Gastroesophageal sphincter (tissue), 4 donors: ENCODE measurements at regions not wholly inside any gene's neighbourhood (a gene's known extent, or its start where the extent isn't known, plus 50 kb on each side); places are given as distances from the start of the nearest gene placed in this dataset.

ENCODE experiments used
- ATAC-seq: fragments of 150-250 bp; one replicate; pipeline ENCODE4 v1.9.1; 2016; ENCODE audit warnings: mild to moderate bottlenecking, moderate library complexity
- H3K27ac ChIP-seq, 4 donors: fragments of 200-600 bp; sonication (generic) in 3 of 4; 1 replicate in 3 of 4; 2 replicates in 1 of 4; pipeline ENCODE4 v1.5.1; 2016 to 2019
- H3K27me3 ChIP-seq: fragments of 200-600 bp; sonication (generic); one replicate; pipeline ENCODE4 v1.5.1; 2019
- H3K36me3 ChIP-seq, 2 donors: fragments of 200-600 bp; sonication (generic); one replicate each; pipeline ENCODE4 v1.5.1; 2019; ENCODE audit warnings: control low read depth in 1 of 2
- H3K4me1 ChIP-seq, 3 donors: fragments of 200-600 bp; sonication (generic); 1 replicate in 2 of 3; 2 replicates in 1 of 3; pipeline ENCODE4 v1.5.1; 2016 to 2019; ENCODE audit warnings: control low read depth in 2 of 3
- H3K4me3 ChIP-seq, 2 donors: fragments of 200-600 bp; sonication (generic); one replicate each; pipeline ENCODE4 v1.5.1; 2019; ENCODE audit warnings: mild to moderate bottlenecking in 1 of 2, moderate library complexity in 1 of 2
- H3K9me3 ChIP-seq, 3 donors: fragments of 200-600 bp; sonication (generic); one replicate each; pipeline ENCODE4 v1.5.1; 2017 to 2019; ENCODE audit warnings: control low read depth in 2 of 3
- CTCF ChIP-seq, 4 experiments: fragments of 200-600 bp in 2 of 4; fragments of 450-650 bp in 2 of 4; sonication (generic) in 1 of 4; IDR thresholded peaks; one replicate each; pipeline ENCODE4 v1.5.1; 2017 to 2019; ENCODE audit warnings: antibody characterized with exemption in 4 of 4, mild to moderate bottlenecking in 2 of 4, moderate library complexity in 2 of 4
- EP300 ChIP-seq: sonication (generic); formaldehyde crosslinking; IDR thresholded peaks from one replicate; pipeline ENCODE4 v1.6.1; 2017; ENCODE audit warnings: antibody characterized with exemption, mild to moderate bottlenecking
- POLR2A ChIP-seq, 2 donors: fragments of 450-650 bp; IDR thresholded peaks; one replicate each; pipeline ENCODE4 v1.6.1; 2017; ENCODE audit warnings: antibody characterized with exemption in 2 of 2, mild to moderate bottlenecking in 2 of 2, moderate library complexity in 1 of 2
- POLR2AphosphoS5 ChIP-seq: sonication (generic); formaldehyde crosslinking; IDR thresholded peaks from one replicate; pipeline ENCODE4 v1.6.1; 2017; ENCODE audit warnings: antibody characterized with exemption
- WGBS, 2 donors: methylation state at CpG; one replicate each; pipeline ENCODE4 v1.1.5; 2018; ENCODE audit warnings: low coverage in 1 of 2; 5-methylcytosine and 5-hydroxymethylcytosine counted together

GRCh38 chr9:119841016-119841415 is 471.8 kb upstream of the BRINP1 start:
- WGBS, 2 donors: 60 to 67% methylated on average over 1 to 2 of the region's 2 CpGs
- TF ChIP-seq CTCF (IDR thresholded peaks at IDR 0.05): no peak
- no peak for TF ChIP-seq EP300
- TF ChIP-seq POLR2AphosphoS5: peak; percentile 23
- Histone ChIP-seq H3K36me3 (no peaks in the 10 kb centered on the region), H3K9me3 (no peaks in the 10 kb centered on the region), H3K27me3 (no peaks in the 10 kb centered on the region), H3K27ac (no peak overlapping the region), H3K4me1 (peaks cover 0 to 24% (median 3%) of the 10 kb centered on the region in 3 donors), H3K4me3 (no peak overlapping the region)
- peak; percentile 59 for ATAC-seq

GRCh38 chr9:119839888-119840287 is 470.7 kb upstream of the BRINP1 start:
- H3K27ac ChIP-seq: peak overlapping the region in 3 of 4 donors; percentile 41 to 59 (median 45)
- H3K4me1 ChIP-seq: peaks cover 0 to 24% (median 3%) of the 10 kb centered on the region in 3 donors
- TF ChIP-seq POLR2A (IDR thresholded peaks at IDR 0.05) (no peak), CTCF (IDR thresholded peaks at IDR 0.05) (no peak), EP300 (no peak), POLR2AphosphoS5 (peak; percentile 39)
- H3K9me3 ChIP-seq: no peaks in the 10 kb centered on the region
- no peaks in the 10 kb centered on the region for H3K36me3 ChIP-seq
- H3K27me3 ChIP-seq: no peaks in the 10 kb centered on the region
- peak; percentile 23 for ATAC-seq
- 15 to 17% methylated on average over 7 to 9 of the region's 9 CpGs for WGBS, 2 donors
- H3K4me3 ChIP-seq: no peak overlapping the region

- Histone ChIP-seq H3K27ac (no peak overlapping the region), H3K4me1 (peaks cover 0 to 24% (median 3%) of the 10 kb centered on the region in 3 donors), H3K27me3 (no peaks in the 10 kb centered on the region), H3K36me3 (no peaks in the 10 kb centered on the region), H3K4me3 (no peak overlapping the region), H3K9me3 (no peaks in the 10 kb centered on the region)
- WGBS, 2 donors: 82 to 93% methylated on average over 4 to 5 of the region's 5 CpGs
- no peak for ATAC-seq
- TF ChIP-seq POLR2AphosphoS5: no peak
- no peak for TF ChIP-seq EP300
- TF ChIP-seq POLR2A (IDR thresholded peaks at IDR 0.05): no peak
- TF ChIP-seq CTCF (IDR thresholded peaks at IDR 0.05): no peak
Observed at GRCh38 chr9:119838210-119838609, 469.0 kb upstream of the BRINP1 start.

GRCh38 chr9:119836036-119836435 is 466.8 kb upstream of the BRINP1 start:
- Histone ChIP-seq H3K9me3 (no peaks in the 10 kb centered on the region), H3K27ac (no peak overlapping the region), H3K4me3 (no peak overlapping the region), H3K36me3 (no peaks in the 10 kb centered on the region), H3K4me1 (peaks cover 0 to 23% (median 3%) of the 10 kb centered on the region in 3 donors), H3K27me3 (no peaks in the 10 kb centered on the region)
- WGBS, 2 donors: 80% methylated on average over 1 of the region's 3 CpGs; no CpG with 5 or more reads in 1 of the 2 donors
- TF ChIP-seq POLR2AphosphoS5 (no peak), POLR2A (IDR thresholded peaks at IDR 0.05) (no peak), CTCF (IDR thresholded peaks at IDR 0.05) (no peak), EP300 (no peak)
- no peak for ATAC-seq

GRCh38 chr9:119834064-119834620 is 464.9 kb upstream of the BRINP1 start:
- Histone ChIP-seq H3K9me3 (no peaks in the 10 kb centered on the region), H3K4me1 (peaks cover 0 to 4% (median 0%) of the 10 kb centered on the region in 3 donors), H3K27me3 (no peaks in the 10 kb centered on the region), H3K4me3 (no peak overlapping the region), H3K36me3 (no peaks in the 10 kb centered on the region), H3K27ac (no peak overlapping the region)
- TF ChIP-seq EP300 (no peak), POLR2AphosphoS5 (no peak), CTCF (IDR thresholded peaks at IDR 0.05) (no peak), POLR2A (IDR thresholded peaks at IDR 0.05) (no peak)
- 84 to 89% methylated on average over 6 of the region's 6 CpGs for WGBS, 2 donors
- no peak for ATAC-seq
